ENCODE measurements at regions not wholly inside any gene's neighbourhood (a gene's known extent, or its start where the extent isn't known, plus 50 kb on each side); places are given as distances from the start of the nearest gene placed in this dataset.

- TF ChIP-seq ZNF782 (CRISPR knock-in tag; IDR thresholded peaks at IDR 0.05; ENCODE audit: borderline replicate concordance) (no peak), TEAD2 (CRISPR knock-in tag; IDR thresholded peaks at IDR 0.05) (no peak), ZNF883 (CRISPR knock-in tag; IDR thresholded peaks at IDR 0.05; ENCODE audit: not compliant biosample characterization) (no peak), TBL1XR1 (IDR thresholded peaks at IDR 0.05; ENCODE audit: borderline replicate concordance, low read length, partially characterized antibody) (no peak), GATAD1 (CRISPR knock-in tag; IDR thresholded peaks at IDR 0.05) (no peak), ARID4A (CRISPR knock-in tag; IDR thresholded peaks at IDR 0.05; ENCODE audit: borderline replicate concordance) (no peak)
- H2AFZ ChIP-seq (ENCODE audit: low read length), result no peak overlapping the region
- no peaks in the 10 kb centered on the region for H4K20me1 ChIP-seq (ENCODE audit: insufficient read depth, low read length)
- WGBS (ENCODE audit: low lambda C conversion rate), result 46% methylated on average over 10 of the region's 10 CpGs
- ATAC-seq (no peak), DNase-seq (ENCODE audit: low spot score) (no peak), FAIRE-seq (no peak)
- H3K36me3 ChIP-seq (replicated peaks in 1 of 2; ENCODE audit: control insufficient read depth in 1 of 2, insufficient read depth in 2 of 2, low read length in 2 of 2), result no peaks in the 10 kb centered on the region
- H3K4me2 ChIP-seq (ENCODE audit: low read depth, low read length), result no peak overlapping the region
- no peak overlapping the region for H3K4me3 ChIP-seq (replicated peaks in 1 of 3; ENCODE audit: insufficient read depth in 1 of 3, low read depth in 2 of 3, low read length in 3 of 3)
- H3K9ac ChIP-seq (ENCODE audit: insufficient read depth, low read depth, low read length), result no peak overlapping the region
- POLR2A ChIA-PET, result no interaction called here
- H3K79me2 ChIP-seq (ENCODE audit: insufficient read depth, low read length), result no peaks in the 10 kb centered on the region
- H3K27ac ChIP-seq (ENCODE audit: extremely low read length, insufficient read depth, low read length), result no peak overlapping the region
- intact Hi-C loops (cut with micrococcal nuclease; ENCODE audit: unreplicated experiment) (no loop called here), in situ Hi-C loops (cut with HindIII; ENCODE audit: extremely low pct_ligation_motif_present, low pct_unique_long_range_greater_than_20kb) (no loop called here)
- peaks cover 38% of the 10 kb centered on the region for H3K9me3 ChIP-seq (ENCODE audit: low read length)
- H3K27me3 ChIP-seq (ENCODE audit: control insufficient read depth in 1 of 2, insufficient read depth in 2 of 2, low read length in 2 of 2), result no peaks in the 10 kb centered on the region
- no peaks in the 10 kb centered on the region for H3K4me1 ChIP-seq (ENCODE audit: insufficient read depth, low read length)
- no TSS peak for BruUV-seq (replicated peaks)
- CTCF ChIA-PET (ENCODE audit: low intra/inter-chr PET ratio, low total read pairs), result no interaction called here
Observed at GRCh38 chr2:67600222-67600871, 203.2 kb downstream of the ETAA1 start.
